ENCODE measurements at regions not wholly inside any gene's neighbourhood (a gene's known extent, or its start where the extent isn't known, plus 50 kb on each side); places are given as distances from the start of the nearest gene placed in this dataset.

GRCh38 chr1:17935230-17935629 is 172.4 kb upstream of the IGSF21 start:
- no peak for DNase-seq (ENCODE audit: low read depth)
- TF ChIP-seq CTCF (conservative IDR thresholded peaks at IDR 0.05; ENCODE audit: control insufficient read depth, insufficient read depth, low read depth, low read length) = no peak
- no peak overlapping the region for H3K4me3 ChIP-seq (ENCODE audit: control insufficient read depth, low read depth, low read length)

GRCh38 chr1:17941431-17942189 is 166.0 kb upstream of the IGSF21 start:
- TF ChIP-seq CTCF (conservative IDR thresholded peaks at IDR 0.05; ENCODE audit: control insufficient read depth, insufficient read depth, low read depth, low read length) = no peak
- H3K4me3 ChIP-seq (ENCODE audit: control insufficient read depth, low read depth, low read length) = no peak overlapping the region
- DNase-seq (ENCODE audit: low read depth) = no peak

GRCh38 chr1:17943506-17943905 is 164.1 kb upstream of the IGSF21 start:
- no peak for DNase-seq (ENCODE audit: low read depth)

GRCh38 chr1:17944646-17945045 is 163.0 kb upstream of the IGSF21 start:
- no peak for DNase-seq (ENCODE audit: low read depth)
- H3K4me3 ChIP-seq (ENCODE audit: control insufficient read depth, low read depth, low read length) = no peak overlapping the region
- TF ChIP-seq CTCF (conservative IDR thresholded peaks at IDR 0.05; ENCODE audit: control insufficient read depth, insufficient read depth, low read depth, low read length) = no peak

More at GRCh38 chr1:17943506-17943905, 164.1 kb upstream of the IGSF21 start:
- TF ChIP-seq CTCF (conservative IDR thresholded peaks at IDR 0.05; ENCODE audit: control insufficient read depth, insufficient read depth, low read depth, low read length) = no peak
- no peak overlapping the region for H3K4me3 ChIP-seq (ENCODE audit: control insufficient read depth, low read depth, low read length)

GRCh38 chr1:17946434-17946833 is 161.2 kb upstream of the IGSF21 start:
- no peak overlapping the region for H3K4me3 ChIP-seq (ENCODE audit: control insufficient read depth, low read depth, low read length)
- no peak for DNase-seq (ENCODE audit: low read depth)
- no peak for TF ChIP-seq CTCF (conservative IDR thresholded peaks at IDR 0.05; ENCODE audit: control insufficient read depth, insufficient read depth, low read depth, low read length)

- H3K4me3 ChIP-seq (ENCODE audit: control insufficient read depth, low read depth, low read length) = no peak overlapping the region
- TF ChIP-seq CTCF (conservative IDR thresholded peaks at IDR 0.05; ENCODE audit: control insufficient read depth, insufficient read depth, low read depth, low read length) = no peak
- no peak for DNase-seq (ENCODE audit: low read depth)
Measured at GRCh38 chr1:17948594-17948993, 159.0 kb upstream of the IGSF21 start.

All from fibroblast of mammary gland (primary cell).